K562 (cell line): ENCODE measurements at regions not wholly inside any gene's neighbourhood (a gene's known extent, or its start where the extent isn't known, plus 50 kb on each side); places are given as distances from the start of the nearest gene placed in this dataset.
A peak's percentile ranks its signal among the peaks of the same experiment; 100 is the strongest.
"Not testable (repeated sequence)": the region's sequence is repeated elsewhere in the genome, so short reads cannot be mapped to it uniquely, and the experiment has no call there.

ENCODE experiments used
- ATAC-seq: fragments of 200-7000 bp; cut with Tn5 transposase; 3 replicates; pipeline ENCODE4 v1.9.1; 2020; ENCODE audit warnings: moderate library complexity
- BruUV-seq: library from RNA; stranded (reverse); fragments of 400-500 nt; replicated peaks from 2 replicates; lab custom pipeline; 2021; lab: Mats Ljungman, UMichigan
- CTCF ChIA-PET: fragments of 300-600 bp; formaldehyde crosslinking; extraction: SDS; loops from one replicate; lab custom pipeline; 2021; ENCODE audit warnings: low intra/inter-chr PET ratio; lab: Yijun Ruan, JAX
- POLR2A ChIA-PET: fragments of 300-600, 350-650 bp; sonication (Branson Sonifier 250); formaldehyde crosslinking; extraction: SDS; loops from one replicate; lab custom pipeline; 2021; ENCODE audit warnings: antibody characterized with exemption, inconsistent platforms; lab: Yijun Ruan, JAX
- DNase-seq, 4 experiments: peaks; one replicate each; pipeline versions ENCODE4 v3.0.0 to v3.0.0-alpha.2; 2011 to 2018; ENCODE audit warnings: low spot score in 3 of 4, mixed read lengths in 3 of 4; ENCODE audit errors: extremely low read depth in 1 of 4
- FAIRE-seq: peaks from 2 replicates; lab custom pipeline; 2011; peaks lifted over from hg19 to GRCh38; lab: Jason Lieb, UNC
- H2AFZ ChIP-seq: 2 replicates; pipeline ENCODE4 v1.6.0; 2011; ENCODE audit warnings: low read depth, low read length, control low read depth, inconsistent platforms
- H3K27ac ChIP-seq: fragments of 200-600 bp; 3 replicates; pipeline ENCODE4 v1.8.0; 2011; ENCODE audit warnings: low read depth, mild to moderate bottlenecking, control low read depth, inconsistent platforms, low read length, moderate library complexity, mixed read lengths; ENCODE audit errors: extremely low read depth
- H3K27me3 ChIP-seq, 2 experiments: fragments of 300-600 bp in 1 of 2; 2 replicates in 1 of 2; 3 replicates in 1 of 2; pipeline versions ENCODE4 v1.6.0 to v1.8.0; 2011; ENCODE audit warnings: inconsistent platforms in 2 of 2, low read length in 2 of 2, mild to moderate bottlenecking in 1 of 2, mixed read lengths in 1 of 2, moderate library complexity in 1 of 2; ENCODE audit not compliant: control insufficient read depth in 2 of 2, insufficient read depth in 2 of 2
- H3K36me3 ChIP-seq: fragments of 300-600 bp; 3 replicates; pipeline ENCODE4 v1.8.0; 2011; ENCODE audit warnings: mild to moderate bottlenecking, low read length, inconsistent platforms; ENCODE audit not compliant: control insufficient read depth, insufficient read depth
- H3K4me1 ChIP-seq, 2 experiments: fragments of 200-600 bp in 1 of 2; replicated peaks in 1 of 2; 2 replicates in 1 of 2; 3 replicates in 1 of 2; pipeline versions ENCODE4 v1.5.1 to v1.8.0; 2011; ENCODE audit warnings: inconsistent platforms in 2 of 2, low read length in 2 of 2, mild to moderate bottlenecking in 1 of 2, mixed read lengths in 1 of 2, moderate library complexity in 1 of 2; ENCODE audit not compliant: control insufficient read depth in 2 of 2, insufficient read depth in 2 of 2
- H3K4me2 ChIP-seq: 2 replicates; pipeline ENCODE4 v1.6.1; 2011; ENCODE audit warnings: low read length, control low read depth, inconsistent platforms, mixed read lengths; ENCODE audit not compliant: insufficient read depth
- H3K4me3 ChIP-seq: fragments of 200-600 bp; sonication (generic), shearing (Covaris generic); 2 replicates; pipeline ENCODE4 v1.5.1; 2016; ENCODE audit warnings: control low read depth, inconsistent platforms
- H3K79me2 ChIP-seq: fragments of 200-600 bp; 3 replicates; pipeline ENCODE4 v1.8.0; 2011; ENCODE audit warnings: low read length, inconsistent platforms; ENCODE audit not compliant: control insufficient read depth, insufficient read depth
- H3K9ac ChIP-seq, 2 experiments: 2 replicates each; pipeline versions ENCODE4 v1.6.0 to v1.6.1; 2011; ENCODE audit warnings: low read depth in 2 of 2, low read length in 2 of 2, control low read depth in 1 of 2, inconsistent platforms in 1 of 2, mild to moderate bottlenecking in 1 of 2, mixed read lengths in 1 of 2; ENCODE audit not compliant: insufficient read depth in 1 of 2
- H3K9me1 ChIP-seq: one replicate; pipeline ENCODE4 v1.6.0; 2011; ENCODE audit warnings: inconsistent platforms, mild to moderate bottlenecking, low read length, moderate library complexity; ENCODE audit not compliant: control insufficient read depth, insufficient read depth
- H3K9me3 ChIP-seq: replicated peaks from 2 replicates; pipeline ENCODE4 v1.5.1; 2011; ENCODE audit warnings: low read depth, low read length, inconsistent platforms; ENCODE audit not compliant: control insufficient read depth, insufficient read depth
- H4K20me1 ChIP-seq: replicated peaks from 2 replicates; pipeline ENCODE4 v1.6.1; 2011; ENCODE audit warnings: low read length, inconsistent platforms, mixed read lengths; ENCODE audit not compliant: control insufficient read depth, insufficient read depth
- CBX5 ChIP-seq: IDR thresholded peaks from 2 replicates; pipeline ENCODE4 v1.6.1; 2014; ENCODE audit warnings: low read depth, borderline replicate concordance
- CHD1 ChIP-seq: fragments of 200-600 bp; sonication (generic); IDR thresholded peaks from one replicate; pipeline ENCODE4 v1.6.1; 2012; ENCODE audit warnings: mild to moderate bottlenecking, moderate library complexity, low read length, inconsistent platforms
- MAFG ChIP-seq: fragments of 450-650 bp; conservative IDR thresholded peaks from 2 replicates; pipeline ENCODE4 v1.6.1; 2016; ENCODE audit warnings: missing genetic modification characterization, missing compliant biosample characterization
- NFE2 ChIP-seq: IDR thresholded peaks from 2 replicates; pipeline ENCODE4 v1.6.1; 2014; ENCODE audit warnings: antibody characterized with exemption, low read depth
- RUNX1 ChIP-seq: sonication (generic); IDR thresholded peaks from 2 replicates; pipeline ENCODE4 v1.6.1; 2016; ENCODE audit warnings: antibody characterized with exemption, low read depth
- SAFB2 ChIP-seq: fragments of 200-400 bp; formaldehyde crosslinking; IDR thresholded peaks from 2 replicates; pipeline ENCODE4 v1.6.1; 2018; ENCODE audit warnings: borderline replicate concordance, low read length, low read depth, moderate library complexity; ENCODE audit not compliant: severe bottlenecking
- ZBTB1 ChIP-seq: sonication (generic); formaldehyde crosslinking; IDR thresholded peaks from 2 replicates; pipeline ENCODE4 v1.8.1; 2023; ENCODE audit warnings: missing genetic modification reagents, low read depth, mild to moderate bottlenecking, borderline replicate concordance
- ZFP36 ChIP-seq: fragments of 150-350 bp; IDR thresholded peaks from 2 replicates; pipeline ENCODE4 v1.6.1; 2018; ENCODE audit warnings: low read length, low read depth; ENCODE audit not compliant: partially characterized antibody
- ZNF407 ChIP-seq: fragments of 450-650 bp; IDR thresholded peaks from 2 replicates; pipeline ENCODE4 v1.6.1; 2016; ENCODE audit warnings: low read depth
- WGBS: fragments of 100-300 bp; shearing (Covaris generic); methylation state at CpG from one replicate; pipeline ENCODE4 v1.1.6; 2016; ENCODE audit warnings: low coverage, mixed read lengths; ENCODE audit not compliant: insufficient coverage; ENCODE audit errors: missing lambda C conversion rate; 5-methylcytosine and 5-hydroxymethylcytosine counted together
- in situ Hi-C: fragments of 300-500 bp; cut with MboI; formaldehyde crosslinking; loops from 4 replicates; pipeline ENCODE4 v1.15.0; 2018; ENCODE audit warnings: inconsistent platforms, mixed read lengths
- intact Hi-C: fragments of 100-400 bp; cut with micrococcal nuclease; formaldehyde crosslinking; loops from 2 replicates; pipeline ENCODE4 v1.14.2; 2022

GRCh38 chr2:153593086-153593485, 114.5 kb upstream of the RPRM start:
- intact Hi-C loops, H3K4me2 ChIP-seq, H3K9me1 ChIP-seq, H3K27me3 ChIP-seq, ATAC-seq, in situ Hi-C loops, H3K36me3 ChIP-seq, POLR2A ChIA-PET, H3K79me2 ChIP-seq, CTCF ChIA-PET, BruUV-seq, H3K27ac ChIP-seq, H3K9me3 ChIP-seq, H2AFZ ChIP-seq, H3K9ac ChIP-seq, H3K4me3 ChIP-seq, H3K4me1 ChIP-seq, H4K20me1 ChIP-seq, FAIRE-seq: not testable (repeated sequence)
- DNase-seq, result peak in 1 of 4 experiments; percentile 2
- WGBS, result 4% methylated on average over 6 of the region's 6 CpGs
- 0 out of 2 replicates have a peak, but pooled peaks have one; percentile 12 for TF ChIP-seq NFE2
- TF ChIP-seq ZFP36, result peak; percentile 18
- TF ChIP-seq MAFG, result peak; percentile 42; the same call in 1 of the 2 replicates

GRCh38 chr2:153595939-153596338, 117.4 kb upstream of the RPRM start:
- Histone ChIP-seq H3K9me3 (no peaks in the 10 kb centered on the region), H2AFZ (no peak overlapping the region), H3K4me1 (no peaks in the 10 kb centered on the region), H3K9ac (no peak overlapping the region), H3K27me3 (no peaks in the 10 kb centered on the region), H3K4me2 (no peak overlapping the region), H3K79me2 (no peaks in the 10 kb centered on the region), H3K9me1 (no peaks in the 10 kb centered on the region), H3K4me3 (no peak overlapping the region), H4K20me1 (no peaks in the 10 kb centered on the region), H3K36me3 (no peaks in the 10 kb centered on the region), H3K27ac (no peak overlapping the region)
- intact Hi-C loops (no loop called here), in situ Hi-C loops (no loop called here)
- no peak for DNase-seq
- no TSS peak for BruUV-seq
- ATAC-seq, result no peak
- POLR2A ChIA-PET, result no interaction called here
- CTCF ChIA-PET, result no interaction called here
- no peak for FAIRE-seq
- TF ChIP-seq SAFB2 (no peak), CHD1 (no peak), CBX5 (no peak), ZBTB1 (CRISPR knock-in tag) (no peak), ZNF407 (no peak), RUNX1 (no peak)
